ENCODE measurements at regions not wholly inside any gene's neighbourhood (a gene's known extent, or its start where the extent isn't known, plus 50 kb on each side); places are given as distances from the start of the nearest gene placed in this dataset.
"Not testable (repeated sequence)": the region's sequence is repeated elsewhere in the genome, so short reads cannot be mapped to it uniquely, and the experiment has no call there.

DNA sequence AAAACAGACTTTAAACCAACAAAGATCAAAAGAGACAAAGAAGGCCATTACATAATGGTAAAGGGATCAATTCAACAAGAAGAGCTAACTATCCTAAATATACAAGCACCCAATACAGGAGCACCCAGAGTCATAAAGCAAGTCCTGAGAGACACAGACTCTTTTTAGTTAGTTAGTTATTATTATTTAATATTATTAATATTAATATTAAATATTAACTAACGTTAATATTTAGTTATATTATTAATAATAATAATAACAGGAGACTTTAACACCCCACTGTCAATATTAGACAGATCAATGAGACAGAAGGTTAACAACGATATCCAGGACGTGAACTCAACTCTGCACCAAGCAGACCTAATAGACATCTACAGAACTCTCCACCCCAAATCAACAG is 509.7 kb upstream of the PRR20A start:
- H3K4me3 ChIP-seq (ENCODE audit: control extremely low read depth in 1 of 5, extremely low read depth in 1 of 5, insufficient read depth in 1 of 5, low read depth in 2 of 5, low read length in 4 of 5); H3K27me3 Mint-ChIP-seq; H3K36me3 ChIP-seq (replicated peaks in 1 of 2; ENCODE audit: control extremely low read depth in 1 of 2, control insufficient read depth in 1 of 2, extremely low read depth in 1 of 2, insufficient read depth in 2 of 2, low read length in 1 of 2); H2AFZ ChIP-seq (ENCODE audit: insufficient read depth, low read depth, low read length, poor library complexity, severe bottlenecking); H3K4me1 ChIP-seq (ENCODE audit: control insufficient read depth in 2 of 2, insufficient read depth in 2 of 2, low read length in 2 of 2); H3K79me2 ChIP-seq (ENCODE audit: control insufficient read depth, insufficient read depth, low read length); H3K27ac Mint-ChIP-seq; H3K4me2 ChIP-seq (replicated peaks; ENCODE audit: low read depth, low read length, poor library complexity, severe bottlenecking); H3K27ac ChIP-seq (ENCODE audit: low read length in 2 of 2); CTCF ChIA-PET; H3K9ac ChIP-seq (ENCODE audit: low read length); H3K4me3 Mint-ChIP-seq; H4K20me1 ChIP-seq (ENCODE audit: control insufficient read depth, insufficient read depth, low read length, poor library complexity, severe bottlenecking); H3K9me3 ChIP-seq (ENCODE audit: control extremely low read depth in 1 of 3, control insufficient read depth in 2 of 3, insufficient read depth in 1 of 3, low read length in 2 of 3); intact Hi-C loops (cut with micrococcal nuclease); ATAC-seq (ENCODE audit: low read depth); DNase-seq; H3K27me3 ChIP-seq (replicated peaks in 1 of 4; ENCODE audit: control extremely low read depth in 1 of 4, control insufficient read depth in 3 of 4, insufficient read depth in 4 of 4, low read length in 3 of 4); POLR2A ChIA-PET; H3K4me1 Mint-ChIP-seq: not testable (repeated sequence)
- H3K9me3 Mint-ChIP-seq (ENCODE audit: insufficient read depth) = peaks cover 12% of the 10 kb centered on the region
- WGBS (ENCODE audit: insufficient coverage) = 82% methylated on average over 2 of the region's 3 CpGs

DNA sequence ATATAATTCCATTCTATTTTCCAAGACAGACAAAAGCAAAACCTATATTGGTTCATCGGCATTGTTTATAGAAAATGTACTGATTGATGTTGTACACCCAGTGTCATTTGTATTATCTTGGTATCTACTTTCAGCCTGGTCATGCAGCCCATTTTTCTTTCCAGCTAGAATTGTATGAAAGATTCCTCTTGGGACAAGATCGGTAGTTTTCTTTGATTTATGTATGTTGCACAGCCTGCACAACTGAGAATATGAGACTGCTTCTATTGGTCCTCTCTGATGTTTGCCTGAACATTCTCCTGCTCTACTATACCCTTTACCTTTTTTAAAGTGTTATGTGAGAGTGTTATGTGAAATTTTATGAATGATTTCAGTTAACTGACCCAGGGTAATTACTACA is 487.7 kb upstream of the PRR20A start:
- Histone ChIP-seq H3K9me3 (ENCODE audit: control extremely low read depth in 1 of 3, control insufficient read depth in 2 of 3, insufficient read depth in 1 of 3, low read length in 2 of 3) (peaks cover 0 to 6% (median 3%) of the 10 kb centered on the region in 3 donors), H3K27ac (ENCODE audit: low read length in 2 of 2) (no peak overlapping the region), H3K27me3 (replicated peaks in 1 of 4; ENCODE audit: control extremely low read depth in 1 of 4, control insufficient read depth in 3 of 4, insufficient read depth in 4 of 4, low read length in 3 of 4) (no peaks in the 10 kb centered on the region), H3K36me3 (replicated peaks in 1 of 2; ENCODE audit: control extremely low read depth in 1 of 2, control insufficient read depth in 1 of 2, extremely low read depth in 1 of 2, insufficient read depth in 2 of 2, low read length in 1 of 2) (no peaks in the 10 kb centered on the region), H4K20me1 (ENCODE audit: control insufficient read depth, insufficient read depth, low read length, poor library complexity, severe bottlenecking) (no peaks in the 10 kb centered on the region), H3K4me2 (replicated peaks; ENCODE audit: low read depth, low read length, poor library complexity, severe bottlenecking) (no peak overlapping the region), H3K9ac (ENCODE audit: low read length) (no peak overlapping the region), H2AFZ (ENCODE audit: insufficient read depth, low read depth, low read length, poor library complexity, severe bottlenecking) (no peak overlapping the region), H3K79me2 (ENCODE audit: control insufficient read depth, insufficient read depth, low read length) (no peaks in the 10 kb centered on the region), H3K4me1 (ENCODE audit: control insufficient read depth in 2 of 2, insufficient read depth in 2 of 2, low read length in 2 of 2) (no peaks in the 10 kb centered on the region), H3K4me3 (ENCODE audit: control extremely low read depth in 1 of 5, extremely low read depth in 1 of 5, insufficient read depth in 1 of 5, low read depth in 2 of 5, low read length in 4 of 5) (no peak overlapping the region)
- whole genome bisulfite sequencing (ENCODE audit: insufficient coverage) = no CpG with 5 or more reads among the region's 2 CpGs
- POLR2A ChIA-PET = no interaction called here
- Mint-ChIP-seq H3K4me1 (no peaks in the 10 kb centered on the region), H3K27ac (no peak overlapping the region), H3K4me3 (no peak overlapping the region), H3K9me3 (ENCODE audit: insufficient read depth) (peaks cover 13% of the 10 kb centered on the region), H3K27me3 (no peaks in the 10 kb centered on the region)
- intact Hi-C loops (cut with micrococcal nuclease) = no loop called here
- DNase-seq (no peak), ATAC-seq (ENCODE audit: low read depth) (no peak)
- TF ChIP-seq EZH2 (IDR thresholded peaks at IDR 0.05; ENCODE audit: borderline replicate concordance, insufficient read depth, low read depth, low read length, poor library complexity, severe bottlenecking) = no peak
- TF ChIP-seq, protein P1, sequence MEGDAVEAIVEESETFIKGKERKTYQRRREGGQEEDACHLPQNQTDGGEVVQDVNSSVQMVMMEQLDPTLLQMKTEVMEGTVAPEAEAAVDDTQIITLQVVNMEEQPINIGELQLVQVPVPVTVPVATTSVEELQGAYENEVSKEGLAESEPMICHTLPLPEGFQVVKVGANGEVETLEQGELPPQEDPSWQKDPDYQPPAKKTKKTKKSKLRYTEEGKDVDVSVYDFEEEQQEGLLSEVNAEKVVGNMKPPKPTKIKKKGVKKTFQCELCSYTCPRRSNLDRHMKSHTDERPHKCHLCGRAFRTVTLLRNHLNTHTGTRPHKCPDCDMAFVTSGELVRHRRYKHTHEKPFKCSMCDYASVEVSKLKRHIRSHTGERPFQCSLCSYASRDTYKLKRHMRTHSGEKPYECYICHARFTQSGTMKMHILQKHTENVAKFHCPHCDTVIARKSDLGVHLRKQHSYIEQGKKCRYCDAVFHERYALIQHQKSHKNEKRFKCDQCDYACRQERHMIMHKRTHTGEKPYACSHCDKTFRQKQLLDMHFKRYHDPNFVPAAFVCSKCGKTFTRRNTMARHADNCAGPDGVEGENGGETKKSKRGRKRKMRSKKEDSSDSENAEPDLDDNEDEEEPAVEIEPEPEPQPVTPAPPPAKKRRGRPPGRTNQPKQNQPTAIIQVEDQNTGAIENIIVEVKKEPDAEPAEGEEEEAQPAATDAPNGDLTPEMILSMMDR (IDR thresholded peaks at IDR 0.05) = no peak
- CTCF ChIA-PET = no interaction called here

Data from B cell (primary cell).